Karpas-422 (cell line): ENCODE measurements at regions not wholly inside any gene's neighbourhood (a gene's known extent, or its start where the extent isn't known, plus 50 kb on each side); places are given as distances from the start of the nearest gene placed in this dataset.

Source experiments
- DNase-seq: peaks from one replicate; pipeline ENCODE4 v3.0.0-alpha.2; 2015
- H2AFZ ChIP-seq: fragments of 200-600 bp; sonication (generic); 2 replicates; pipeline ENCODE4 v1.6.1; 2014; ENCODE audit warnings: antibody characterized with exemption, low read length, mixed read lengths
- H3K27ac ChIP-seq: fragments of 200-600 bp; sonication (generic); 2 replicates; pipeline ENCODE4 v1.5.1; 2014; ENCODE audit warnings: mild to moderate bottlenecking, low read length, moderate library complexity
- H3K27me3 ChIP-seq: fragments of 200-600 bp; sonication (generic); 2 replicates; pipeline ENCODE4 v1.6.1; 2014; ENCODE audit warnings: low read length, mixed read lengths
- H3K36me3 ChIP-seq: fragments of 200-600 bp; sonication (generic); 2 replicates; pipeline ENCODE4 v1.6.1; 2014; ENCODE audit warnings: low read length, mixed read lengths; ENCODE audit not compliant: insufficient read depth
- H3K4me1 ChIP-seq: fragments of 200-600 bp; sonication (generic); 2 replicates; pipeline ENCODE4 v1.6.1; 2014; ENCODE audit warnings: mild to moderate bottlenecking, low read length, mixed read lengths
- H3K4me2 ChIP-seq: fragments of 200-600 bp; sonication (generic); 2 replicates; pipeline ENCODE4 v1.6.1; 2014; ENCODE audit warnings: low read length, low read depth, mild to moderate bottlenecking; ENCODE audit not compliant: poor library complexity, severe bottlenecking
- H3K4me3 ChIP-seq: fragments of 200-600 bp; sonication (generic); 2 replicates; pipeline ENCODE4 v1.5.1; 2014; ENCODE audit warnings: mild to moderate bottlenecking, antibody characterized with exemption, low read length, mixed read lengths
- H3K79me2 ChIP-seq: fragments of 200-600 bp; sonication (generic); 2 replicates; pipeline ENCODE4 v1.6.1; 2014; ENCODE audit warnings: mild to moderate bottlenecking, low read length, mixed read lengths
- H3K9ac ChIP-seq: fragments of 200-600 bp; sonication (generic); 2 replicates; pipeline ENCODE4 v1.6.0; 2014; ENCODE audit warnings: low read length
- H3K9me2 ChIP-seq: fragments of 200-600 bp; sonication (generic), shearing (Covaris generic); replicated peaks from 2 replicates; pipeline ENCODE4 v1.6.0; 2014; ENCODE audit warnings: mild to moderate bottlenecking, low read length, moderate library complexity; ENCODE audit not compliant: insufficient read depth
- H3K9me3 ChIP-seq: fragments of 300-700, 200-600 bp; sonication (generic); 2 replicates; pipeline ENCODE4 v1.6.1; 2014; ENCODE audit warnings: low read length, mixed read lengths
- H4K20me1 ChIP-seq: fragments of 200-600 bp; sonication (generic); 2 replicates; pipeline ENCODE4 v1.6.1; 2014; ENCODE audit warnings: mild to moderate bottlenecking, antibody characterized with exemption, low read length, low read depth; ENCODE audit not compliant: insufficient read depth

DNA sequence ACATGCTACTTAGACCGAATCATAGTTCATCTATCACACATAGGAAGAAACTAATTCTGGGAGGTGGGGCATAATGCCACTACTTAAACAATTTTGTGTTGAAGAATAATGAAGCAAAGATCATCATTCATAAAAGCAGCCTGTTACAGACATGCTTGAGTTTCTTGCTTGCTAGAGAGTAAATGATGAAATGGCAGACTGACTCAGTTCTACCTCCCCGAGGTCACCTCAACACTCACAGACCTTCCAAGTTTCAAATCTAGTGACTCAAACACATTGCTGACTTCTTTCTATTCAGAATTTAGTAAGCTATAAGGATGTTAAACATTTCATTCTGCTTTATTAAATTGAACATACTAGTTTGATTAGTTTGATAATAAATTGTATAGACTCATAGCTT is 636.5 kb upstream of the FRG1 start:
- Histone ChIP-seq H3K9me2 (no peaks in the 10 kb centered on the region), H3K4me1 (no peaks in the 10 kb centered on the region), H3K9me3 (no peaks in the 10 kb centered on the region), H3K36me3 (no peaks in the 10 kb centered on the region), H2AFZ (no peak overlapping the region), H4K20me1 (no peaks in the 10 kb centered on the region), H3K4me3 (no peak overlapping the region), H3K27ac (no peak overlapping the region), H3K79me2 (no peaks in the 10 kb centered on the region), H3K9ac (no peak overlapping the region), H3K4me2 (no peak overlapping the region), H3K27me3 (no peaks in the 10 kb centered on the region)
- DNase-seq = no peak

- no peaks in the 10 kb centered on the region for H3K9me3 ChIP-seq
- no peaks in the 10 kb centered on the region for H3K4me1 ChIP-seq
- H3K4me2 ChIP-seq = no peak overlapping the region
- H3K9ac ChIP-seq = no peak overlapping the region
- no peaks in the 10 kb centered on the region for H3K36me3 ChIP-seq
- no peak overlapping the region for H2AFZ ChIP-seq
- no peaks in the 10 kb centered on the region for H4K20me1 ChIP-seq
- H3K27me3 ChIP-seq = no peaks in the 10 kb centered on the region
- no peak for DNase-seq
- no peak overlapping the region for H3K27ac ChIP-seq
- no peak overlapping the region for H3K4me3 ChIP-seq
- H3K79me2 ChIP-seq = no peaks in the 10 kb centered on the region
- H3K9me2 ChIP-seq = no peaks in the 10 kb centered on the region
Observed at GRCh38 chr4:189304809-189305208, 635.9 kb upstream of the FRG1 start.

DNA sequence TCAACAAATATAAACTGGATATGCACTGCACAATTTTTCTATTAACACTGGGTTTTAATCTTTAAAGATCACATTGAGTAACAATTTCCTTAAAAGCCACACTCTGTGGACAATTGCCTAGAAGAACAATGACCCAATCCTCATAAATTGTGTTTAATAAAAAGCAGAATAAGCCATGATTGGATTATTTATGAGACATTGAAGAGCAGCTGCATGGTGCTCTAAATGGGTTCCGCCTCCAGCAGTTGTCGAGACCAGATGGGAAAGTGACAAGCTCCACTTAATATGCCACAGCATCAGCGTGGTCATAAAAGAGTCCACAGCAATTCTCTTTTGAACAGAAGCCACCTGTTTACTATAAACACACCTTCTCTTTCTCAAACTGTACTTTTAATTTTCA is 635.2 kb upstream of the FRG1 start:
- no peak overlapping the region for H3K27ac ChIP-seq
- no peaks in the 10 kb centered on the region for H3K9me3 ChIP-seq
- H3K9me2 ChIP-seq = no peaks in the 10 kb centered on the region
- H3K4me1 ChIP-seq = no peaks in the 10 kb centered on the region
- H4K20me1 ChIP-seq = no peaks in the 10 kb centered on the region
- no peak overlapping the region for H2AFZ ChIP-seq
- H3K4me3 ChIP-seq = no peak overlapping the region
- DNase-seq = no peak
- H3K9ac ChIP-seq = no peak overlapping the region
- no peak overlapping the region for H3K4me2 ChIP-seq
- no peaks in the 10 kb centered on the region for H3K27me3 ChIP-seq
- H3K36me3 ChIP-seq = no peaks in the 10 kb centered on the region
- H3K79me2 ChIP-seq = no peaks in the 10 kb centered on the region

GRCh38 chr4:189311251-189311650 is 629.4 kb upstream of the FRG1 start:
- no peaks in the 10 kb centered on the region for H3K9me3 ChIP-seq
- no peak overlapping the region for H3K9ac ChIP-seq
- H3K4me3 ChIP-seq = no peak overlapping the region
- no peak for DNase-seq
- no peaks in the 10 kb centered on the region for H3K36me3 ChIP-seq
- H3K27ac ChIP-seq = no peak overlapping the region
- no peak overlapping the region for H3K4me2 ChIP-seq
- no peaks in the 10 kb centered on the region for H3K4me1 ChIP-seq
- H3K27me3 ChIP-seq = no peaks in the 10 kb centered on the region
- H4K20me1 ChIP-seq = no peaks in the 10 kb centered on the region
- no peak overlapping the region for H2AFZ ChIP-seq
- H3K79me2 ChIP-seq = no peaks in the 10 kb centered on the region
- H3K9me2 ChIP-seq = no peaks in the 10 kb centered on the region

- no peak for DNase-seq
- H3K27me3 ChIP-seq = no peaks in the 10 kb centered on the region
- H3K9me2 ChIP-seq = no peaks in the 10 kb centered on the region
- H3K4me1 ChIP-seq = no peaks in the 10 kb centered on the region
- H3K4me3 ChIP-seq = no peak overlapping the region
- H2AFZ ChIP-seq = no peak overlapping the region
- no peaks in the 10 kb centered on the region for H4K20me1 ChIP-seq
- no peak overlapping the region for H3K4me2 ChIP-seq
- no peaks in the 10 kb centered on the region for H3K9me3 ChIP-seq
- no peak overlapping the region for H3K9ac ChIP-seq
- H3K79me2 ChIP-seq = no peaks in the 10 kb centered on the region
- no peaks in the 10 kb centered on the region for H3K36me3 ChIP-seq
- H3K27ac ChIP-seq = no peak overlapping the region
Observed at GRCh38 chr4:189313064-189313463, 627.6 kb upstream of the FRG1 start.

- H3K79me2 ChIP-seq = no peaks in the 10 kb centered on the region
- H4K20me1 ChIP-seq = no peaks in the 10 kb centered on the region
- no peak for DNase-seq
Observed at GRCh38 chr4:189313861-189314513, 626.7 kb upstream of the FRG1 start.

GRCh38 chr4:189322426-189322825 is 618.2 kb upstream of the FRG1 start:
- DNase-seq = no peak
- Histone ChIP-seq H3K9me2 (no peaks in the 10 kb centered on the region), H3K9ac (no peak overlapping the region), H3K4me2 (no peak overlapping the region), H3K4me1 (no peaks in the 10 kb centered on the region), H3K79me2 (no peaks in the 10 kb centered on the region), H3K4me3 (no peak overlapping the region), H2AFZ (no peak overlapping the region), H3K27ac (no peak overlapping the region), H3K36me3 (no peaks in the 10 kb centered on the region), H4K20me1 (no peaks in the 10 kb centered on the region), H3K27me3 (no peaks in the 10 kb centered on the region), H3K9me3 (no peaks in the 10 kb centered on the region)

More at GRCh38 chr4:189313861-189314513, 626.7 kb upstream of the FRG1 start:
- no peak overlapping the region for H3K4me3 ChIP-seq
- no peaks in the 10 kb centered on the region for H3K9me3 ChIP-seq
- no peaks in the 10 kb centered on the region for H3K27me3 ChIP-seq
- H2AFZ ChIP-seq = no peak overlapping the region
- no peaks in the 10 kb centered on the region for H3K4me1 ChIP-seq
- no peak overlapping the region for H3K4me2 ChIP-seq
- H3K9ac ChIP-seq = no peak overlapping the region
- no peaks in the 10 kb centered on the region for H3K9me2 ChIP-seq
- H3K36me3 ChIP-seq = no peaks in the 10 kb centered on the region
- H3K27ac ChIP-seq = no peak overlapping the region

- H3K4me1 ChIP-seq = no peaks in the 10 kb centered on the region
- no peak overlapping the region for H3K4me3 ChIP-seq
- H2AFZ ChIP-seq = no peak overlapping the region
- no peaks in the 10 kb centered on the region for H3K79me2 ChIP-seq
- no peak overlapping the region for H3K27ac ChIP-seq
- no peaks in the 10 kb centered on the region for H3K36me3 ChIP-seq
- H3K9me2 ChIP-seq = no peaks in the 10 kb centered on the region
- no peak for DNase-seq
- no peak overlapping the region for H3K9ac ChIP-seq
- H3K9me3 ChIP-seq = no peaks in the 10 kb centered on the region
- no peak overlapping the region for H3K4me2 ChIP-seq
- no peaks in the 10 kb centered on the region for H4K20me1 ChIP-seq
- no peaks in the 10 kb centered on the region for H3K27me3 ChIP-seq
Observed at GRCh38 chr4:189341881-189342280, 598.8 kb upstream of the FRG1 start.

DNA sequence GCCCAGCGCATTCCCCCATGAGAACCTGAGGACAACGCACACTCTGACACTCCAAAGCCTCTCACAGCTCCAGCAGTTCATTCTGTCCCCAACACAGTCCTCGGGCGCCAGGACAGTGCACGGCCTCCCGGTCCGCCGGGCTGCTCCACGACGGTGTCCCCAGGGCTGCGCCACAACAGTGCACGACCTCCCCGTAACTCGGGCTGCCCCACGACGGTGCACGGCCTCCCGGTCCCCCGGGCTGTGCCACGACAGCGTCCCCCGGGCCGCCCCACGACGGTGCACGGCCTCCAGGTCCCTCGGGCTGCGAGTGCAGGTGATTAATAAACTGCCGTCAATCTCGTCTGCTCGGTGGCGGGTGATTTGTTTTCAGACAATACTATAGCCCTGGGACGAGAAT is 585.1 kb upstream of the FRG1 start:
- DNase-seq = no peak
- Histone ChIP-seq H4K20me1 (no peaks in the 10 kb centered on the region), H3K4me1 (no peaks in the 10 kb centered on the region), H3K4me2 (no peak overlapping the region), H3K27me3 (no peaks in the 10 kb centered on the region), H2AFZ (no peak overlapping the region), H3K9me3 (no peaks in the 10 kb centered on the region), H3K4me3 (no peak overlapping the region), H3K36me3 (no peaks in the 10 kb centered on the region), H3K9me2 (no peaks in the 10 kb centered on the region), H3K9ac (no peak overlapping the region), H3K79me2 (no peaks in the 10 kb centered on the region), H3K27ac (no peak overlapping the region)
